Ectodermal cell (in vitro differentiated cells): ENCODE measurements at regions not wholly inside any gene's neighbourhood (a gene's known extent, or its start where the extent isn't known, plus 50 kb on each side); places are given as distances from the start of the nearest gene placed in this dataset.

Source experiments
- H3K27ac ChIP-seq: 2 replicates; pipeline ENCODE4 v1.7.0; 2013; ENCODE audit warnings: mild to moderate bottlenecking, low read depth, low read length; ENCODE audit not compliant: insufficient read depth, poor library complexity, severe bottlenecking
- H3K27me3 ChIP-seq: 2 replicates; pipeline ENCODE4 v1.7.0; 2013; ENCODE audit warnings: mild to moderate bottlenecking, low read length; ENCODE audit not compliant: insufficient read depth, control insufficient read depth, poor library complexity, severe bottlenecking
- H3K36me3 ChIP-seq: one replicate; pipeline ENCODE4 v1.7.0; 2013; ENCODE audit warnings: low read length; ENCODE audit not compliant: control insufficient read depth, insufficient read depth
- H3K4me1 ChIP-seq: one replicate; pipeline ENCODE4 v1.7.0; 2013; ENCODE audit warnings: low read length; ENCODE audit not compliant: control insufficient read depth, insufficient read depth
- H3K4me3 ChIP-seq: 2 replicates; pipeline ENCODE4 v1.7.0; 2013; ENCODE audit warnings: low read depth, low read length, control low read depth; ENCODE audit not compliant: insufficient read depth
- H3K9me3 ChIP-seq: 2 replicates; pipeline ENCODE4 v1.7.0; 2013; ENCODE audit warnings: mild to moderate bottlenecking, low read length, moderate library complexity; ENCODE audit not compliant: control insufficient read depth
- WGBS, 2 experiments: methylation state at CpG; one replicate each; pipeline ENCODE4 v1.1.7; 2013; ENCODE audit warnings: missing lambda C conversion rate in 2 of 2; 5-methylcytosine and 5-hydroxymethylcytosine counted together

GRCh38 chr17:53409588-53409987 is 413.1 kb upstream of the KIF2B start:
- Histone ChIP-seq H3K27me3 (no peaks in the 10 kb centered on the region), H3K9me3 (peaks cover 2% of the 10 kb centered on the region), H3K4me3 (no peak overlapping the region), H3K27ac (no peak overlapping the region), H3K4me1 (no peaks in the 10 kb centered on the region), H3K36me3 (no peaks in the 10 kb centered on the region)
- 88 to 90% methylated on average over 2 of the region's 2 CpGs for WGBS, 2 experiments

DNA sequence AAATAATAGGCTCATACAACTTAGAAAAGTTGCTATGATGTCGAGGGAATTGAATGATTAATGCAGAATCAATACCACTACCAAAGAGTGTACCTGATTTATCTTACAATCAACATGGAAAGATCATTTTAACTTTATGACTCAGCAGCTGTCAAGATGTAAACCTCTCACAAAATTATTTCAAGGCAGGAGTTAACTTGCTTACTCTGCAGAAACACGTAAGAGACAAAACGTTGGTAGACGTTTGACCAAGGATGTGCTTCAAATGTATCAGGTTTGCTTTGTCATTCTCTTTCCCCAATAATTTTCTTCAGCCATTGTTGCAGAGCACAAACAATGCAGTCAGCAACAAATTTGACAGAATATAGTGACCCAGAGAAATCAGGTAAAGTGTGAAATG is 415.8 kb upstream of the KIF2B start:
- WGBS, 2 experiments: 88 to 96% methylated on average over 3 to 4 of the region's 4 CpGs

GRCh38 chr17:53391197-53391596 is 431.5 kb upstream of the KIF2B start:
- WGBS, 2 experiments: 94 to 95% methylated on average over 3 to 6 of the region's 6 CpGs
- H3K36me3 ChIP-seq: no peaks in the 10 kb centered on the region
- H3K9me3 ChIP-seq: no peaks in the 10 kb centered on the region
- no peaks in the 10 kb centered on the region for H3K27me3 ChIP-seq
- no peak overlapping the region for H3K4me3 ChIP-seq
- no peak overlapping the region for H3K27ac ChIP-seq
- H3K4me1 ChIP-seq: no peaks in the 10 kb centered on the region

More for the DNA sequence above, 415.8 kb upstream of the KIF2B start:
- H3K27me3 ChIP-seq: no peaks in the 10 kb centered on the region
- H3K4me3 ChIP-seq: no peak overlapping the region
- no peaks in the 10 kb centered on the region for H3K36me3 ChIP-seq
- H3K4me1 ChIP-seq: no peaks in the 10 kb centered on the region
- no peak overlapping the region for H3K27ac ChIP-seq
- peaks cover 2% of the 10 kb centered on the region for H3K9me3 ChIP-seq

GRCh38 chr17:53390575-53390974 is 432.2 kb upstream of the KIF2B start:
- H3K9me3 ChIP-seq: no peaks in the 10 kb centered on the region
- 91 to 93% methylated on average over 1 to 2 of the region's 2 CpGs for WGBS, 2 experiments
- H3K27me3 ChIP-seq: no peaks in the 10 kb centered on the region
- H3K4me3 ChIP-seq: no peak overlapping the region
- no peak overlapping the region for H3K27ac ChIP-seq
- no peaks in the 10 kb centered on the region for H3K36me3 ChIP-seq
- no peaks in the 10 kb centered on the region for H3K4me1 ChIP-seq

- no peaks in the 10 kb centered on the region for H3K9me3 ChIP-seq
- 76 to 80% methylated on average over 1 to 2 of the region's 3 CpGs for WGBS, 2 experiments
- no peaks in the 10 kb centered on the region for H3K36me3 ChIP-seq
- H3K27me3 ChIP-seq: no peaks in the 10 kb centered on the region
- no peak overlapping the region for H3K4me3 ChIP-seq
- no peak overlapping the region for H3K27ac ChIP-seq
- no peaks in the 10 kb centered on the region for H3K4me1 ChIP-seq
Observed at GRCh38 chr17:53387745-53388144, 435.0 kb upstream of the KIF2B start.

DNA sequence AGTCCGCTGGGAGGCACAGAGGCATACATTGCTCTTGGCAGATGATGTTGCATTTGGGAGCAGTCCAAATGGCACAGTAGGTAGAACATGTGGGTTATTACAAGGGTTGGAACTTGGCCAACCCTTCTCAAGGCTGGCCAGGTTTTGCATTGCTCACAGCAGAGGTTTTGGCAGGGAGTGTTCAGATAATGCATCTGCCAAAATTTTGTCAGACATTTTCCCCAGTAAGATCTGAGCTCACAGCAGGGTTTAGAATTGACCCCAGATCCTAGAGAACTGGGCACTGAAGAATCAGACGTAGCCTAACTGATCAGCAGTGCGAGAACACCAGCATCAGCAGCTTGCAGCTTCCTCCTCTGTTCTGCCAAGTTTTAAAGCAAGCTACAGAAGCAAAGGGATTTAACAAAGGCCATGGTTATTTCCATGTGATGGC is 468.8 kb upstream of the KIF2B start:
- Histone ChIP-seq H3K27ac (no peak overlapping the region), H3K4me3 (no peak overlapping the region), H3K4me1 (no peaks in the 10 kb centered on the region), H3K36me3 (no peaks in the 10 kb centered on the region), H3K27me3 (no peaks in the 10 kb centered on the region), H3K9me3 (no peaks in the 10 kb centered on the region)
- 89 to 91% methylated on average over 3 of the region's 3 CpGs for WGBS, 2 experiments

- H3K27ac ChIP-seq: no peak overlapping the region
- H3K4me1 ChIP-seq: no peaks in the 10 kb centered on the region
- H3K36me3 ChIP-seq: no peaks in the 10 kb centered on the region
- no peaks in the 10 kb centered on the region for H3K27me3 ChIP-seq
- WGBS, 2 experiments: 100% methylated on average over 1 of the region's 1 CpG
- no peaks in the 10 kb centered on the region for H3K9me3 ChIP-seq
- no peak overlapping the region for H3K4me3 ChIP-seq
Observed at GRCh38 chr17:53344778-53345177, 477.9 kb upstream of the KIF2B start.

DNA sequence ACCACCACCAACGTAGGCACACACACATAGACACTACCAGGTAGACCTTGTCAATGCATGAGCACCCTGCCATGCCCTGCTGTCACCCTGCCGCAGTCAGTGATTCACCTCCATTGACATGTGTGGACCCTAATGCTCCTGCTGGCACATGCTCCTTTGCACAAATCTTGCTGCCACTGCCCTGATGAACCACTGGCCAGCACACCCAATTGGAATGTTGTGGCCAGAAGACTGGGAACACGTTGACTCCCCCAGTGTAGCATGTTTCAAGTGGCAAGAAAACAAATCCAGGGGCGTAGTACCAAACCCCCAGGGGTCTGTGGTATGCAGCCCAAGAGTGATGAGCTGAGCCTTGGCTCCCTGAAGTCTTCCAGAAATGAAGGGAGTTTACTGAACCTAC is 486.4 kb upstream of the KIF2B start:
- Histone ChIP-seq H3K27ac (no peak overlapping the region), H3K9me3 (no peaks in the 10 kb centered on the region), H3K4me1 (no peaks in the 10 kb centered on the region), H3K4me3 (no peak overlapping the region), H3K36me3 (no peaks in the 10 kb centered on the region), H3K27me3 (no peaks in the 10 kb centered on the region)
- WGBS, 2 experiments: 88% methylated on average over 4 of the region's 4 CpGs

DNA sequence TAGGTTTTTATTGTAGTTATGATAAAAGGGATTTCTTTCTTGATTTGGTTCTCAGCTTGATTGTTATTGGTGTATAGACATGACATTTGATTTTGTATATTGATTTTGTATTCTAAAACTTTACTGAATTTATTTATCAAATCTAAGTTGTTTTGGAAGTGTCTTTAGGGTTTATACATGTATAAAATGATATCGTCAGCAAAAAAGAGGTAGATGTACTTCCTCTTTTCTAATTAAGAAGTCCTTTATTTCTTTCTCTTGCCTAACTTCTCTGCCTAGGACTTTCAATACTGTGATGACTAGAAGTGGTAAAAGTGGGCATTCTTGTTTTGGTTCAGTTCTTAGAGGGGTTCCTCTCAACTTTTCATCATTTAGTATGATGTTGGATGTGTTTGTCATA is 487.3 kb upstream of the KIF2B start:
- no peaks in the 10 kb centered on the region for H3K4me1 ChIP-seq
- WGBS, 2 experiments: no CpG with 5 or more reads among the region's 1 CpG
- H3K36me3 ChIP-seq: no peaks in the 10 kb centered on the region

GRCh38 chr17:53330756-53331155 is 492.0 kb upstream of the KIF2B start:
- Histone ChIP-seq H3K4me1 (no peaks in the 10 kb centered on the region), H3K9me3 (no peaks in the 10 kb centered on the region), H3K36me3 (no peaks in the 10 kb centered on the region), H3K27ac (no peak overlapping the region), H3K27me3 (no peaks in the 10 kb centered on the region), H3K4me3 (no peak overlapping the region)
- WGBS, 2 experiments: 89 to 94% methylated on average over 2 of the region's 2 CpGs

More for the DNA sequence above, 487.3 kb upstream of the KIF2B start:
- Histone ChIP-seq H3K9me3 (no peaks in the 10 kb centered on the region), H3K27ac (no peak overlapping the region), H3K27me3 (no peaks in the 10 kb centered on the region), H3K4me3 (no peak overlapping the region)

GRCh38 chr17:53321651-53322050 is 501.1 kb upstream of the KIF2B start:
- Histone ChIP-seq H3K27me3 (no peaks in the 10 kb centered on the region), H3K4me1 (no peaks in the 10 kb centered on the region), H3K4me3 (no peak overlapping the region), H3K36me3 (no peaks in the 10 kb centered on the region), H3K9me3 (no peaks in the 10 kb centered on the region), H3K27ac (no peak overlapping the region)
- 89 to 91% methylated on average over 2 of the region's 2 CpGs for WGBS, 2 experiments
